ENCODE measurements at regions not wholly inside any gene's neighbourhood (a gene's known extent, or its start where the extent isn't known, plus 50 kb on each side); places are given as distances from the start of the nearest gene placed in this dataset.

DNA sequence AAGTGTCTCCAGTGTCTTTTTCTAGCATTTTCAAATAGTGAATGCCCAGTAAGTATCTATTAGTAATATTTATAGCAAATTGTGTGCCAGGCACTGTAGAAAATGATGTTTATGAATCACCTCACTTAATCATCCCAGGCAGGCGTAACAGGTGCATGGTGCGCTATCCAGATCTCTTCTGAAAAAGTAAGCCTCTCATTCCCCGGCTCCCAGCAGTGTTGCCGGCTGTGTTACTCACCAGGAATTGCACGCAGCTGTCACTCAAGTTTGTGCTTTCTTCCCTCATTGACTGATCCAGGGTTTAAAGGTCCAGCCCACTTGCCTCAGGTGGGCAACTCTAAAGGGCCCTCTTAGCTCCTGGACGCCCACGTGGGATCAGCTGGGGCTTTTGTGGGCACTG is 173.8 kb upstream of the RASSF8 start:
- DNase-seq = no peak
- H3K36me3 Mint-ChIP-seq = no peaks in the 10 kb centered on the region
- no peak overlapping the region for H3K4me3 Mint-ChIP-seq
- CTCF ChIA-PET = no interaction called here
- no peaks in the 10 kb centered on the region for H3K9me3 Mint-ChIP-seq
- H3K27ac Mint-ChIP-seq = no peak overlapping the region
- H3K27me3 ChIP-seq (replicated peaks in 1 of 2; ENCODE audit: control insufficient read depth in 2 of 2, extremely low read depth in 1 of 2, insufficient read depth in 2 of 2, low read length in 1 of 2) = no peaks in the 10 kb centered on the region
- H3K36me3 ChIP-seq (ENCODE audit: control insufficient read depth in 2 of 2, extremely low read depth in 1 of 2, insufficient read depth in 1 of 2, low read length in 1 of 2) = no peaks in the 10 kb centered on the region
- H3K27me3 Mint-ChIP-seq = peaks cover 0 to 2% of the 10 kb centered on the region in 2 donors
- H3K4me1 ChIP-seq (ENCODE audit: control insufficient read depth in 1 of 2, extremely low read depth in 1 of 2, insufficient read depth in 2 of 2, low read length in 2 of 2) = no peaks in the 10 kb centered on the region
- H3K4me1 Mint-ChIP-seq = no peaks in the 10 kb centered on the region
- no peak for ATAC-seq (replicated peaks in 1 of 4)
- H3K27ac ChIP-seq (ENCODE audit: low read length) = no peak overlapping the region
- 93% methylated on average over 6 of the region's 7 CpGs for WGBS (ENCODE audit: insufficient coverage)
- POLR2A ChIA-PET = no interaction called here
- H3K4me3 ChIP-seq (ENCODE audit: control insufficient read depth in 1 of 2, extremely low read depth in 1 of 2, low read length in 1 of 2) = no peak overlapping the region
- H3K9me3 ChIP-seq = no peaks in the 10 kb centered on the region

DNA sequence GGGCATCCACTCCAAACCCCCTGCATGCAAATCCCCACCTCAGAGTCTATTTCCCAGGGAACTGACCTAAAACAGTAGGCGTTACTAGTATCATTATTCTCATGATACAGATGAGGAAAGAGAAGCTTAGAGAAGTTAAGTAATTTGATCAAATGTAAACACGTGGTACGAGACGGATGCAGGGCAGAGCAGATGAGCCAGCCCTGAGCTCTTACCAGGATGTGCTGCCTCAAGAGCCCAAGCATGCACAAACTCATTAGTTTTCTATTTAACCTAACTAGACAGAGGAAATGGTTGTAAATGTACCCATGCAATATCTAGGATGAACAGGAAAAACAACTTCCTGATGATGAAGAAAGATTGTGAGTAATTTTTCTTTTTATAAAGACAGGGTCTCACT is 173.3 kb upstream of the RASSF8 start:
- Mint-ChIP-seq H3K36me3 (no peaks in the 10 kb centered on the region), H3K27me3 (peaks cover 0 to 2% of the 10 kb centered on the region in 2 donors), H3K4me3 (no peak overlapping the region), H3K27ac (no peak overlapping the region), H3K4me1 (no peaks in the 10 kb centered on the region), H3K9me3 (no peaks in the 10 kb centered on the region)
- Histone ChIP-seq H3K27me3 (replicated peaks in 1 of 2; ENCODE audit: control insufficient read depth in 2 of 2, extremely low read depth in 1 of 2, insufficient read depth in 2 of 2, low read length in 1 of 2) (no peaks in the 10 kb centered on the region), H3K4me1 (ENCODE audit: control insufficient read depth in 1 of 2, extremely low read depth in 1 of 2, insufficient read depth in 2 of 2, low read length in 2 of 2) (no peaks in the 10 kb centered on the region), H3K4me3 (ENCODE audit: control insufficient read depth in 1 of 2, extremely low read depth in 1 of 2, low read length in 1 of 2) (no peak overlapping the region), H3K36me3 (ENCODE audit: control insufficient read depth in 2 of 2, extremely low read depth in 1 of 2, insufficient read depth in 1 of 2, low read length in 1 of 2) (no peaks in the 10 kb centered on the region), H3K27ac (ENCODE audit: low read length) (no peak overlapping the region), H3K9me3 (no peaks in the 10 kb centered on the region)
- no peak for ATAC-seq (replicated peaks in 1 of 4)
- DNase-seq = no peak
- POLR2A ChIA-PET = no interaction called here
- CTCF ChIA-PET = no interaction called here
- WGBS (ENCODE audit: insufficient coverage) = 60% methylated on average over 1 of the region's 4 CpGs

DNA sequence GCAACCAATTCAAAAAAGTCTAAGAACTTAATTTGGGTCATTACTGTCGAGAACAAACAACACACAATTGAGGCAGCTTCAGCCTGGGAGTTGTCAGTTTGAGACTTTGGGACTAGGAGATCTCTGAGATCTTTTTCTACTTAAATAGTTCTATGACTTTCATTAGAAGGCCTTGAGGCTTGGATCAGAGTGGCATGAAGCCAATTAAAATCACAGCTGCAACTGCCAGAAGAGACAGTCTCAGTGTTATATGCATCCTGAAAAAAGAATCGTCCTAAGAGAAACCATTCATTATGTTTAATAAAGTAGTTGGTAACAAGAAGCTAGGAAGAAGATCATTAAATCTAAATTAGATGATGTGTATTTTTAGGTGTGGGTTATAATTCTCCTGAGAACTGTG is 170.8 kb upstream of the RASSF8 start:
- no peaks in the 10 kb centered on the region for H3K4me1 ChIP-seq (ENCODE audit: control insufficient read depth in 1 of 2, extremely low read depth in 1 of 2, insufficient read depth in 2 of 2, low read length in 2 of 2)
- CTCF ChIA-PET = no interaction called here

DNA sequence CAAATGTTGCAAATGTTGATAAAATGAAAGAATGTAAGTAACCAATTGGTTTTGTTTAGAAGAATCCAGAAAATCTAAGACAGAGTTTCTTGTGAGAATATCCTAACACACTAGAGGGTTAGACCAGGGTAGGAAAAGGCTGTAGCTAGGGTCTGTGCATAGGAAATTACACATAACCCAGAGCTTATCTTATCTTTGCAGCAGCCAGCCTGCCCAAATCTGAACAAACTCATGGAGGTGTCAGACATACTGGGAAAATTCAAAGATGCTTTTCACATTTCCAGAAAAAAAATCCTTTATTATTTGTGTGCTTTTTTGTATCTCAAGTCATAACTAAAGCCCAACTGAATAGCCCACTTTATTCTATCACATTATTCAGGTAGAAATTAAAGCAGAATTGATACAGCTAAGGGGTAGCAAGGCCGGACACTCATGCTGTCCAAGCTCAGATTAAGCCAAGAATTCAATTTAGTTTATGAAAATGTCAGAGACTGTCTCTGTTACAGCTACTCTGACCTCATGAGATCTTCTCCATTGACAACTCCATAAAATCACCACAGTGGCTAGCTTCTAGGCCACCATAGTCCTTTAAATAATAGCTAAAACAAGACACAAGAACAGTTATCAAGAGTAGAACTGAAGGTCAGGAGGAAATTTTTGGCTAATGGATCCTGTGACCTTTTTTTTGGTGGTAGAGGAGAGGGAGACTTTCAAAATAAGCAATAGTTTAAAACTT is 169.6 kb upstream of the RASSF8 start:
- Mint-ChIP-seq H3K27me3 (peaks cover 0 to 2% of the 10 kb centered on the region in 2 donors), H3K4me1 (no peaks in the 10 kb centered on the region), H3K36me3 (no peaks in the 10 kb centered on the region), H3K9me3 (no peaks in the 10 kb centered on the region), H3K27ac (no peak overlapping the region), H3K4me3 (no peak overlapping the region)
- Histone ChIP-seq H3K27ac (ENCODE audit: low read length) (no peak overlapping the region), H3K9me3 (no peaks in the 10 kb centered on the region), H3K36me3 (ENCODE audit: control insufficient read depth in 2 of 2, extremely low read depth in 1 of 2, insufficient read depth in 1 of 2, low read length in 1 of 2) (no peaks in the 10 kb centered on the region), H3K4me1 (ENCODE audit: control insufficient read depth in 1 of 2, extremely low read depth in 1 of 2, insufficient read depth in 2 of 2, low read length in 2 of 2) (no peaks in the 10 kb centered on the region), H3K27me3 (replicated peaks in 1 of 2; ENCODE audit: control insufficient read depth in 2 of 2, extremely low read depth in 1 of 2, insufficient read depth in 2 of 2, low read length in 1 of 2) (no peaks in the 10 kb centered on the region), H3K4me3 (ENCODE audit: control insufficient read depth in 1 of 2, extremely low read depth in 1 of 2, low read length in 1 of 2) (no peak overlapping the region)
- ChIA-PET POLR2A (interaction anchor here in 1 of 2 donors (0.7 kb wide), 1 partner anchor 360 kb away, joined by 3 read pairs; no protein-coding TSS in a partner anchor), CTCF (no interaction called here)
- DNase-seq (no peak), ATAC-seq (replicated peaks in 1 of 4) (no peak)
- no CpG with 5 or more reads among the region's 1 CpG for WGBS (ENCODE audit: insufficient coverage)

More for the DNA sequence above, 170.8 kb upstream of the RASSF8 start:
- Mint-ChIP-seq H3K36me3 (no peaks in the 10 kb centered on the region), H3K4me1 (no peaks in the 10 kb centered on the region), H3K4me3 (no peak overlapping the region), H3K27ac (no peak overlapping the region), H3K9me3 (no peaks in the 10 kb centered on the region), H3K27me3 (peaks cover 0 to 2% of the 10 kb centered on the region in 2 donors)
- Histone ChIP-seq H3K27ac (ENCODE audit: low read length) (no peak overlapping the region), H3K27me3 (replicated peaks in 1 of 2; ENCODE audit: control insufficient read depth in 2 of 2, extremely low read depth in 1 of 2, insufficient read depth in 2 of 2, low read length in 1 of 2) (no peaks in the 10 kb centered on the region), H3K9me3 (no peaks in the 10 kb centered on the region), H3K36me3 (ENCODE audit: control insufficient read depth in 2 of 2, extremely low read depth in 1 of 2, insufficient read depth in 1 of 2, low read length in 1 of 2) (no peaks in the 10 kb centered on the region), H3K4me3 (ENCODE audit: control insufficient read depth in 1 of 2, extremely low read depth in 1 of 2, low read length in 1 of 2) (no peak overlapping the region)
- ATAC-seq (replicated peaks in 1 of 4) (no peak), DNase-seq (no peak)
- POLR2A ChIA-PET = no interaction called here
- WGBS (ENCODE audit: insufficient coverage) = no CpG with 5 or more reads among the region's 2 CpGs

DNA sequence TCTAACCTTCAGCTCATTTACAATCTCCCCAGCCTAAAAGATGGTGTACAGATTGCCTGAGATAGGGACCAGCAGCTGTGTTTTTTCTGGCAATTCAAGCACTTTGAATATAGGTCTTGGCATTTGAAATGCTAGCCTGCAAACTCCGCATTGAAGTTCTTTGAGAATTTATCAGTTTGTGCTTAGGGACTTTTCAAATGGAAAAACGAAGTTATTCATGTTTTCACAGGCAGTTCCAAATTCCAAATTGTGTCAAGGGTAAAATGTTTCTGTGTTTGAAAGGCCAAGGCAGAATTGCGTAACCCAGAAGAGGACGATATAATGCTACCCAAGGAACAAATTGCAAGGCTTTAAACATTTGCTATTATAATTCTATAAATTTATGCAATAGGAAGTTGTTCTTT is 168.9 kb upstream of the RASSF8 start:
- Histone ChIP-seq H3K4me3 (ENCODE audit: control insufficient read depth in 1 of 2, extremely low read depth in 1 of 2, low read length in 1 of 2) (no peak overlapping the region), H3K36me3 (ENCODE audit: control insufficient read depth in 2 of 2, extremely low read depth in 1 of 2, insufficient read depth in 1 of 2, low read length in 1 of 2) (no peaks in the 10 kb centered on the region), H3K27ac (ENCODE audit: low read length) (no peak overlapping the region), H3K4me1 (ENCODE audit: control insufficient read depth in 1 of 2, extremely low read depth in 1 of 2, insufficient read depth in 2 of 2, low read length in 2 of 2) (no peaks in the 10 kb centered on the region), H3K27me3 (replicated peaks in 1 of 2; ENCODE audit: control insufficient read depth in 2 of 2, extremely low read depth in 1 of 2, insufficient read depth in 2 of 2, low read length in 1 of 2) (no peaks in the 10 kb centered on the region), H3K9me3 (no peaks in the 10 kb centered on the region)
- POLR2A ChIA-PET = no interaction called here
- WGBS (ENCODE audit: insufficient coverage) = 58% methylated on average over 2 of the region's 4 CpGs
- Mint-ChIP-seq H3K4me1 (no peaks in the 10 kb centered on the region), H3K4me3 (no peak overlapping the region), H3K9me3 (no peaks in the 10 kb centered on the region), H3K27ac (no peak overlapping the region), H3K36me3 (no peaks in the 10 kb centered on the region), H3K27me3 (no peaks in the 10 kb centered on the region)
- CTCF ChIA-PET = no interaction called here
- no peak for DNase-seq
- no peak for ATAC-seq (replicated peaks in 1 of 4)

DNA sequence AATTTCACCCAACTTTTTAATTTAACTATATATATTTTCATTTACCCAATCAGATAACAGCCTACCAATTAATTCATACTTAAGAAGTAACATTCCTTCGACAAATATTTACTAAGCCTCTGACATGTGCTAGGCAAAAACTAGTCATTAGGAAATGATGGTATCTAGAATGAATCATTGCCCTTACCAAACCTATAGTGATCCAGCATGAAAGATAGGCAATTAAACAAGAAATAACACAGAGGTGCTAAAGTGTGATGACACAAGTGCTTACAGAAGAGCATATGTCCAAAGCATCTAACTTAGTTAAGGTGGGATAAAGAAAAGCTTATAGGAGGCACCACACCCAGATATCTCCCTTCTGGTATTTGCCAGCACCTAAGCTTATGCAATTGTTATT is 166.5 kb upstream of the RASSF8 start:
- Histone ChIP-seq H3K36me3 (ENCODE audit: control insufficient read depth in 2 of 2, extremely low read depth in 1 of 2, insufficient read depth in 1 of 2, low read length in 1 of 2) (no peaks in the 10 kb centered on the region), H3K27me3 (replicated peaks in 1 of 2; ENCODE audit: control insufficient read depth in 2 of 2, extremely low read depth in 1 of 2, insufficient read depth in 2 of 2, low read length in 1 of 2) (no peaks in the 10 kb centered on the region), H3K4me1 (ENCODE audit: control insufficient read depth in 1 of 2, extremely low read depth in 1 of 2, insufficient read depth in 2 of 2, low read length in 2 of 2) (no peaks in the 10 kb centered on the region), H3K4me3 (ENCODE audit: control insufficient read depth in 1 of 2, extremely low read depth in 1 of 2, low read length in 1 of 2) (no peak overlapping the region), H3K9me3 (no peaks in the 10 kb centered on the region), H3K27ac (ENCODE audit: low read length) (no peak overlapping the region)
- no peaks in the 10 kb centered on the region for H3K4me1 Mint-ChIP-seq
- H3K27me3 Mint-ChIP-seq = no peaks in the 10 kb centered on the region
- H3K9me3 Mint-ChIP-seq = no peaks in the 10 kb centered on the region
- WGBS (ENCODE audit: insufficient coverage) = no CpG with 5 or more reads among the region's 1 CpG
- no peak overlapping the region for H3K4me3 Mint-ChIP-seq
- H3K36me3 Mint-ChIP-seq = no peaks in the 10 kb centered on the region
- DNase-seq (no peak), ATAC-seq (replicated peaks in 1 of 4) (no peak)
- ChIA-PET POLR2A (no interaction called here), CTCF (no interaction called here)
- H3K27ac Mint-ChIP-seq = no peak overlapping the region

DNA sequence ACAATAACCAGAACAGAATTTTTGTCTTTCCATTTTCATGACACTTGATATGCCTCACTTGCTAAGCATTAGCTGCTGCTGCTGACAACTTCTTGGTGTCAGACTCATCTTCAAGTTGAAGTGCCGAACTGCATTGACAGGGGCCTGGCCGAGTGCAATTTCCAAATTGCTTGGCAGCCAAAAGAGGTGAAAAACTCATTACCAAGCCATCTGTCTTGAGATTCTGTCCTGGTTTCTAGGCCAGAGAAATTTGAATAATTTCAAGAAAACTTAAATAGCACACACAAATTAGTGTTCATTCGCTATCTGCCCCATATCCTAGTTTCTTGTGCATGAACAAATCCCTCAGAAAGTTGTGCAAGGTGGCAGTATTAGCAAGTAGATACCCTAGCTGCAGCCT is 165.3 kb upstream of the RASSF8 start:
- ATAC-seq (replicated peaks in 1 of 4) (no peak), DNase-seq (no peak)
- H3K9me3 ChIP-seq = no peaks in the 10 kb centered on the region
- no peak overlapping the region for H3K27ac ChIP-seq (ENCODE audit: low read length)
- Mint-ChIP-seq H3K36me3 (no peaks in the 10 kb centered on the region), H3K9me3 (no peaks in the 10 kb centered on the region), H3K4me3 (no peak overlapping the region), H3K27ac (no peak overlapping the region), H3K27me3 (no peaks in the 10 kb centered on the region), H3K4me1 (no peaks in the 10 kb centered on the region)
- ChIA-PET CTCF (no interaction called here), POLR2A (no interaction called here)
- WGBS (ENCODE audit: insufficient coverage) = 96% methylated on average over 2 of the region's 3 CpGs
- H3K27me3 ChIP-seq (replicated peaks in 1 of 2; ENCODE audit: control insufficient read depth in 2 of 2, extremely low read depth in 1 of 2, insufficient read depth in 2 of 2, low read length in 1 of 2) = no peaks in the 10 kb centered on the region
- no peak overlapping the region for H3K4me3 ChIP-seq (ENCODE audit: control insufficient read depth in 1 of 2, extremely low read depth in 1 of 2, low read length in 1 of 2)
- no peaks in the 10 kb centered on the region for H3K36me3 ChIP-seq (ENCODE audit: control insufficient read depth in 2 of 2, extremely low read depth in 1 of 2, insufficient read depth in 1 of 2, low read length in 1 of 2)
- H3K4me1 ChIP-seq (ENCODE audit: control insufficient read depth in 1 of 2, extremely low read depth in 1 of 2, insufficient read depth in 2 of 2, low read length in 2 of 2) = no peaks in the 10 kb centered on the region

All from T-cell (primary cell).